ENCODE measurements at regions not wholly inside any gene's neighbourhood (a gene's known extent, or its start where the extent isn't known, plus 50 kb on each side); places are given as distances from the start of the nearest gene placed in this dataset.
"Not testable (repeated sequence)": the region's sequence is repeated elsewhere in the genome, so short reads cannot be mapped to it uniquely, and the experiment has no call there.

- DNase-seq = no peak
Observed at GRCh38 chr18:53920312-53921075, 304.0 kb downstream of the MBD2 start.

GRCh38 chr18:53918091-53918490 lies 306.4 kb downstream of the MBD2 start:
- DNase-seq = no peak

GRCh38 chr18:53911200-53911599 lies 313.3 kb downstream of the MBD2 start:
- DNase-seq = no peak

GRCh38 chr18:53909668-53910067 lies 314.8 kb downstream of the MBD2 start:
- no peak for DNase-seq

- no peak for DNase-seq
Observed at GRCh38 chr18:53907921-53908320, 316.5 kb downstream of the MBD2 start.

- no peak for DNase-seq
Observed at GRCh38 chr18:53906681-53907080, 317.8 kb downstream of the MBD2 start.

GRCh38 chr18:53894675-53895442 lies 329.6 kb downstream of the MBD2 start:
- no peak for DNase-seq

GRCh38 chr18:53887447-53887846 lies 337.0 kb downstream of the MBD2 start:
- DNase-seq = no peak

GRCh38 chr18:53886058-53886457 lies 338.4 kb downstream of the MBD2 start:
- DNase-seq = no peak

- no peak for DNase-seq
Observed at GRCh38 chr18:53883771-53884170, 340.7 kb downstream of the MBD2 start.

GRCh38 chr18:53874103-53874502 lies 350.4 kb downstream of the MBD2 start:
- DNase-seq = no peak

GRCh38 chr18:53864770-53865169 lies 359.7 kb downstream of the MBD2 start:
- DNase-seq = no peak

GRCh38 chr18:53862921-53863320 lies 361.5 kb downstream of the MBD2 start:
- no peak for DNase-seq

GRCh38 chr18:53861185-53861584 lies 363.3 kb downstream of the MBD2 start:
- no peak for DNase-seq

GRCh38 chr18:53859764-53860163 lies 364.7 kb downstream of the MBD2 start:
- no peak for DNase-seq

- no peak for DNase-seq
Observed at GRCh38 chr18:53850902-53851301, 373.6 kb downstream of the MBD2 start.

GRCh38 chr18:53843763-53844162 lies 380.7 kb downstream of the MBD2 start:
- DNase-seq = no peak

GRCh38 chr18:53843113-53843760 lies 381.2 kb downstream of the MBD2 start:
- no peak for DNase-seq

- no peak for DNase-seq
Observed at GRCh38 chr18:53838746-53839145, 385.7 kb downstream of the MBD2 start.

- not testable (repeated sequence) for DNase-seq
Observed at GRCh38 chr18:53821141-53821540, 403.3 kb downstream of the MBD2 start.

GRCh38 chr18:53819671-53820070 lies 404.8 kb downstream of the MBD2 start:
- DNase-seq = no peak

GRCh38 chr18:53819174-53819573 lies 405.3 kb downstream of the MBD2 start:
- DNase-seq = no peak

All from tongue (tissue), 1 donor.